ENCODE measurements at regions not wholly inside any gene's neighbourhood (a gene's known extent, or its start where the extent isn't known, plus 50 kb on each side); places are given as distances from the start of the nearest gene placed in this dataset.

DNA sequence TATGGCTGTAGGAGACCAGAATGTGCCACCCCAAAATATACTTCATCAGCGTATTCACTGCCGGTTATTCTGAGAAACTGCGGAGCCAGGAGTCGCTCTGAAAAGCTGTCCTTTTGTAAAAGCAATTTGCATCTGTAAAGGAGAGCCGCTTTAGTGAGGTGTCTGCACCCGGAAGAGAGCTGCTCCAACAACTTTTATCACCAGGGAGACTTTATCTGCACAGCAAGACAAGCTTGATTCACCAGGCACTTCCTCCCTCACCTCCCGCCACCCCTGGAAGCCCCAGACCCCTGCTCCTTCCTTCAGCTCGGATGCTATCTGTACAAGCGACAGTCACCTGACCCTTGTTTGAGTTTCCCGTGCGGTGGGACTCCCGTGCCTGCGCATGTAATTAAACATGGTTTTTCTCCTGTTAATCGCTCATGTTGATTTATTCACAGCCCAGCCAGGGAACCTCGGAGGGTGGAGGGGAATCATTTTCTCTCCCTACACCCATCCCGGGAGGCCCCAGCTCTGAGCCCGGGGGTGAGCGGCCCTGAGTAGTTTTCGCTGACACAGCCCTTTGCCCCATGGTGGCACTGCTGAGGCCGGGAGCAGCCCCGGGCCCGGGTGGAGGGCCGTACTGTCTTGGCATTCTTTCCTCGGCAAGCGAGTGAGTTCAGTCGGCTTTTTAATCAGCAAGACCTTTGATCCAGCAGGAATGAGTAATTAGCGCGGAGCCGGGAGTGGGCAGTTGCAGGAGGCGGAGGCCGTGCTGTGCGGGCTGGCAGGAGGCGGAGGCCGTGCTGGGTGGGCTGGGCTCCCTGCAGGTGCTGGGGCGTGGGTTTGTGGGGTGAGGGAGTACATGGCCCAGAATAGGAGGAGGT is 222.7 kb upstream of the CIBAR2 start:
- no TSS peak for BruUV-seq (replicated peaks)
- TF ChIP-seq ZFYVE20 (CRISPR knock-in tag; IDR thresholded peaks at IDR 0.05; ENCODE audit: borderline replicate concordance, low read depth) (no peak), BCL6 (CRISPR knock-in tag; IDR thresholded peaks at IDR 0.05) (no peak), ZNF781 (CRISPR knock-in tag; IDR thresholded peaks at IDR 0.05; ENCODE audit: borderline replicate concordance, not compliant biosample characterization) (no peak), KAT7 (CRISPR knock-in tag; IDR thresholded peaks at IDR 0.05; ENCODE audit: borderline replicate concordance) (no peak), EHMT2 (IDR thresholded peaks at IDR 0.05; ENCODE audit: borderline replicate concordance, low read depth, low read length) (no peak), NFKB2 (CRISPR knock-in tag; IDR thresholded peaks at IDR 0.05; ENCODE audit: borderline replicate concordance) (no peak), ZFP90 (CRISPR knock-in tag; IDR thresholded peaks at IDR 0.05; ENCODE audit: borderline replicate concordance) (no peak), XRCC5 (optimal IDR thresholded peaks at IDR 0.05; ENCODE audit: low read length) (peak; percentile 62), ZNF850 (CRISPR knock-in tag; conservative IDR thresholded peaks at IDR 0.05) (no peak), FOXC1 (CRISPR knock-in tag; IDR thresholded peaks at IDR 0.05; ENCODE audit: borderline replicate concordance) (0 out of 2 replicates have a peak, but pooled peaks have one; percentile 22), SALL2 (CRISPR knock-in tag; IDR thresholded peaks at IDR 0.05) (no peak), TGIF2 (CRISPR knock-in tag; IDR thresholded peaks at IDR 0.05) (no peak), TCF7 (IDR thresholded peaks at IDR 0.05; ENCODE audit: low read depth) (0 out of 2 replicates have a peak, but pooled peaks have one; percentile 10)
- TF ChIP-seq, protein P1, sequence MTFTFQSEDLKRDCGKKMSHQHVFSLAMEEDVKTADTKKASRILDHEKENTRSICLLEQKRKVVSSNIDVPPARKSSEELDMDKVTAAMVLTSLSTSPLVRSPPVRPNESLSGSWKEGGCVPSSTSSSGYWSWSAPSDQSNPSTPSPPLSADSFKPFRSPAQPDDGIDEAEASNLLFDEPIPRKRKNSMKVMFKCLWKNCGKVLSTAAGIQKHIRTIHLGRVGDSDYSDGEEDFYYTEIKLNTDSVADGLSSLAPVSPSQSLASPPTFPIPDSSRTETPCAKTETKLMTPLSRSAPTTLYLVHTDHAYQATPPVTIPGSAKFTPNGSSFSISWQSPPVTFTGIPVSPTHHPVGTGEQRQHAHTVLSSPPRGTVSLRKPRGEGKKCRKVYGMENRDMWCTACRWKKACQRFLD (CRISPR knock-in tag; IDR thresholded peaks at IDR 0.05; ENCODE audit: borderline replicate concordance), result no peak
- TF ChIP-seq, protein P2, sequence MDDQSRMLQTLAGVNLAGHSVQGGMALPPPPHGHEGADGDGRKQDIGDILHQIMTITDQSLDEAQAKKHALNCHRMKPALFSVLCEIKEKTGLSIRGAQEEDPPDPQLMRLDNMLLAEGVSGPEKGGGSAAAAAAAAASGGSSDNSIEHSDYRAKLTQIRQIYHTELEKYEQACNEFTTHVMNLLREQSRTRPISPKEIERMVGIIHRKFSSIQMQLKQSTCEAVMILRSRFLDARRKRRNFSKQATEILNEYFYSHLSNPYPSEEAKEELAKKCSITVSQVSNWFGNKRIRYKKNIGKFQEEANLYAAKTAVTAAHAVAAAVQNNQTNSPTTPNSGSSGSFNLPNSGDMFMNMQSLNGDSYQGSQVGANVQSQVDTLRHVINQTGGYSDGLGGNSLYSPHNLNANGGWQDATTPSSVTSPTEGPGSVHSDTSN (CRISPR knock-in tag; IDR thresholded peaks at IDR 0.05; ENCODE audit: borderline replicate concordance), result no peak
- TF ChIP-seq, protein P3, sequence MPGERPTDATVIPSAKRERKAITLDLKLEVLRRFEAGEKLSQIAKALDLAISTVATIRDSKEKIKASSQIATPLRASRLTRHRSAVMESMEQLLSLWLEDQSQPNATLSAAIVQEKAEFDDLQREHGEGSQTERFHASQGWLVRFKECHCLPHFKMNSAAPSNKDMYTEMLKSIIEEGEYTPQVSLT (CRISPR knock-in tag; IDR thresholded peaks at IDR 0.05; ENCODE audit: borderline replicate concordance, low read depth), result no peak

More for the DNA sequence above, 222.7 kb upstream of the CIBAR2 start:
- Histone ChIP-seq H3K79me2 (ENCODE audit: insufficient read depth, low read length) (no peaks in the 10 kb centered on the region), H3K9me3 (ENCODE audit: low read length) (no peaks in the 10 kb centered on the region), H3K27ac (ENCODE audit: extremely low read length, insufficient read depth, low read length) (no peak overlapping the region), H4K20me1 (ENCODE audit: insufficient read depth, low read length) (peaks cover 12% of the 10 kb centered on the region; the same call in 1 of the 2 replicates), H3K27me3 (ENCODE audit: control insufficient read depth in 1 of 2, insufficient read depth in 2 of 2, low read length in 2 of 2) (peaks cover 0 to 15% of the 10 kb centered on the region in 2 experiments; a peak in 3 of 5 replicates), H3K36me3 (replicated peaks in 1 of 2; ENCODE audit: control insufficient read depth in 1 of 2, insufficient read depth in 2 of 2, low read length in 2 of 2) (no peaks in the 10 kb centered on the region), H3K4me3 (replicated peaks in 1 of 3; ENCODE audit: insufficient read depth in 1 of 3, low read depth in 2 of 3, low read length in 3 of 3) (peak overlapping the region; percentile 2 to 37 (median 33); a peak in 2 of 6 replicates), H3K4me2 (ENCODE audit: low read depth, low read length) (peak overlapping the region; percentile 67), H3K4me1 (ENCODE audit: insufficient read depth, low read length) (peaks cover 34% of the 10 kb centered on the region), H3K9ac (ENCODE audit: insufficient read depth, low read depth, low read length) (no peak overlapping the region), H2AFZ (ENCODE audit: low read length) (no peak overlapping the region)
- DNase-seq (ENCODE audit: low spot score), result peak; percentile 23
- WGBS (ENCODE audit: low lambda C conversion rate), result 22% methylated on average over 30 of the region's 35 CpGs
- ATAC-seq, result peak; percentile 63
- FAIRE-seq, result peak; percentile 28
- in situ Hi-C loops (cut with HindIII; ENCODE audit: extremely low pct_ligation_motif_present, low pct_unique_long_range_greater_than_20kb) (no loop called here), intact Hi-C loops (cut with micrococcal nuclease; ENCODE audit: unreplicated experiment) (no loop called here)
- ChIA-PET POLR2A (interaction anchor here (0.6 kb wide), 1 partner anchor 25 kb away, joined by 3 read pairs; no protein-coding TSS in a partner anchor), CTCF (ENCODE audit: low intra/inter-chr PET ratio, low total read pairs) (no interaction called here)
